B cell (primary cell): ENCODE measurements at regions not wholly inside any gene's neighbourhood (a gene's known extent, or its start where the extent isn't known, plus 50 kb on each side); places are given as distances from the start of the nearest gene placed in this dataset.

Experiments
- ATAC-seq: fragments of 200-7000 bp; cut with Tn5 transposase; one replicate; pipeline ENCODE4 v1.10.0; 2021; ENCODE audit warnings: low read depth, mild to moderate bottlenecking, moderate number of reproducible peaks, moderate library complexity
- CTCF ChIA-PET: fragments of 350-600 bp; sonication (Branson Sonifier 250); formaldehyde crosslinking; loops from one replicate; lab custom pipeline; 2021; ENCODE audit warnings: antibody characterized with exemption, inconsistent platforms; lab: Charles Lee
- POLR2A ChIA-PET: fragments of 350-600 bp; sonication (Branson Sonifier 250); formaldehyde crosslinking; loops from one replicate; lab custom pipeline; 2021; ENCODE audit warnings: antibody characterized with exemption; lab: Charles Lee
- DNase-seq: peaks from one replicate; pipeline ENCODE4 v3.0.0; 2013
- H2AFZ ChIP-seq: 2 replicates; pipeline ENCODE4 v1.6.1; 2012; ENCODE audit warnings: mild to moderate bottlenecking, low read depth, low read length; ENCODE audit not compliant: insufficient read depth, poor library complexity, severe bottlenecking
- H3K27ac ChIP-seq, 2 donors: 1 replicate in 1 of 2; 2 replicates in 1 of 2; pipeline ENCODE4 v1.5.1; 2012 to 2013; ENCODE audit warnings: low read length in 2 of 2, mild to moderate bottlenecking in 2 of 2, moderate library complexity in 1 of 2
- H3K27me3 ChIP-seq, 4 experiments: fragments of 200-600 bp in 1 of 4; sonication (generic) in 1 of 4; replicated peaks in 1 of 4; 1 replicate in 2 of 4; 2 replicates in 2 of 4; pipeline versions ENCODE4 v1.6.1 to v1.7.0; 2013 to 2016; ENCODE audit warnings: low read length in 3 of 4, mild to moderate bottlenecking in 2 of 4, mixed read lengths in 1 of 4, moderate library complexity in 1 of 4; ENCODE audit not compliant: insufficient read depth in 4 of 4, control insufficient read depth in 3 of 4; ENCODE audit errors: control extremely low read depth in 1 of 4
- H3K36me3 ChIP-seq, 2 experiments: replicated peaks in 1 of 2; 1 replicate in 1 of 2; 2 replicates in 1 of 2; pipeline versions ENCODE4 v1.6.1 to v1.7.1; 2013; ENCODE audit warnings: low read length in 1 of 2; ENCODE audit not compliant: insufficient read depth in 2 of 2, control insufficient read depth in 1 of 2; ENCODE audit errors: control extremely low read depth in 1 of 2, extremely low read depth in 1 of 2
- H3K4me1 ChIP-seq, 2 donors: fragments of 200-600 bp in 1 of 2; sonication (generic) in 1 of 2; 1 replicate in 1 of 2; 2 replicates in 1 of 2; pipeline versions ENCODE4 v1.5.1 to v1.6.1; 2013 to 2017; ENCODE audit warnings: low read length in 2 of 2; ENCODE audit not compliant: control insufficient read depth in 2 of 2, insufficient read depth in 2 of 2
- H3K4me2 ChIP-seq: replicated peaks from 2 replicates; pipeline ENCODE3; 2012; ENCODE audit warnings: mild to moderate bottlenecking, low read depth, low read length; ENCODE audit not compliant: poor library complexity, severe bottlenecking
- H3K4me3 ChIP-seq, 5 experiments: fragments of 200-600 bp in 1 of 5; sonication (generic) in 1 of 5; 1 replicate in 3 of 5; 2 replicates in 2 of 5; pipeline versions ENCODE4 v1.5.1 to v1.7.0; 2011 to 2016; ENCODE audit warnings: low read length in 4 of 5, mild to moderate bottlenecking in 4 of 5, low read depth in 2 of 5, control low read depth in 1 of 5, moderate library complexity in 1 of 5; ENCODE audit not compliant: insufficient read depth in 1 of 5; ENCODE audit errors: control extremely low read depth in 1 of 5, extremely low read depth in 1 of 5
- H3K79me2 ChIP-seq: fragments of 200-600 bp; sonication (generic); one replicate; pipeline ENCODE4 v1.6.0; 2016; ENCODE audit warnings: low read length; ENCODE audit not compliant: control insufficient read depth, insufficient read depth
- H3K9ac ChIP-seq: fragments of 200-600 bp; sonication (generic); 2 replicates; pipeline ENCODE4 v1.6.1; 2017; ENCODE audit warnings: mild to moderate bottlenecking, low read length, moderate library complexity
- H3K9me3 ChIP-seq, 3 donors: one replicate each; pipeline versions ENCODE4 v1.6.1 to v1.7.1; 2013; ENCODE audit warnings: low read length in 2 of 3; ENCODE audit not compliant: control insufficient read depth in 2 of 3, insufficient read depth in 1 of 3; ENCODE audit errors: control extremely low read depth in 1 of 3
- H4K20me1 ChIP-seq: 2 replicates; pipeline ENCODE4 v1.6.0; 2012; ENCODE audit warnings: mild to moderate bottlenecking, low read length; ENCODE audit not compliant: insufficient read depth, control insufficient read depth, poor library complexity, severe bottlenecking
- H3K27ac Mint-ChIP-seq: one replicate; pipeline ENCODE4 v1.8.0; 2021; ENCODE audit warnings: mixed read lengths
- H3K27me3 Mint-ChIP-seq: one replicate; pipeline ENCODE4 v1.8.0; 2021; ENCODE audit warnings: mixed read lengths
- H3K4me1 Mint-ChIP-seq: one replicate; pipeline ENCODE4 v1.8.0; 2021; ENCODE audit warnings: mixed read lengths
- H3K4me3 Mint-ChIP-seq: one replicate; pipeline ENCODE4 v1.8.0; 2021; ENCODE audit warnings: mixed read lengths
- H3K9me3 Mint-ChIP-seq: one replicate; pipeline ENCODE4 v1.8.0; 2022; ENCODE audit warnings: mixed read lengths; ENCODE audit not compliant: insufficient read depth
- EZH2 ChIP-seq: IDR thresholded peaks from 2 replicates; pipeline ENCODE4 v1.6.1; 2012; ENCODE audit warnings: borderline replicate concordance, low read depth, mild to moderate bottlenecking, moderate library complexity, low read length; ENCODE audit not compliant: insufficient read depth, poor library complexity, severe bottlenecking
- WGBS: methylation state at CpG from one replicate; pipeline ENCODE4 v1.1.5; 2013; ENCODE audit warnings: missing lambda C conversion rate; ENCODE audit not compliant: insufficient coverage; 5-methylcytosine and 5-hydroxymethylcytosine counted together
- intact Hi-C: fragments of 100-400 bp; cut with micrococcal nuclease; formaldehyde crosslinking; loops from one replicate; pipeline ENCODE4 v1.10.0; 2022
- TF ChIP-seq, protein P1 (sequence below): fragments of 200-600 bp; IDR thresholded peaks from one replicate; pipeline ENCODE4 v1.8.0; 2022; ENCODE audit warnings: antibody characterized with exemption, mild to moderate bottlenecking

DNA sequence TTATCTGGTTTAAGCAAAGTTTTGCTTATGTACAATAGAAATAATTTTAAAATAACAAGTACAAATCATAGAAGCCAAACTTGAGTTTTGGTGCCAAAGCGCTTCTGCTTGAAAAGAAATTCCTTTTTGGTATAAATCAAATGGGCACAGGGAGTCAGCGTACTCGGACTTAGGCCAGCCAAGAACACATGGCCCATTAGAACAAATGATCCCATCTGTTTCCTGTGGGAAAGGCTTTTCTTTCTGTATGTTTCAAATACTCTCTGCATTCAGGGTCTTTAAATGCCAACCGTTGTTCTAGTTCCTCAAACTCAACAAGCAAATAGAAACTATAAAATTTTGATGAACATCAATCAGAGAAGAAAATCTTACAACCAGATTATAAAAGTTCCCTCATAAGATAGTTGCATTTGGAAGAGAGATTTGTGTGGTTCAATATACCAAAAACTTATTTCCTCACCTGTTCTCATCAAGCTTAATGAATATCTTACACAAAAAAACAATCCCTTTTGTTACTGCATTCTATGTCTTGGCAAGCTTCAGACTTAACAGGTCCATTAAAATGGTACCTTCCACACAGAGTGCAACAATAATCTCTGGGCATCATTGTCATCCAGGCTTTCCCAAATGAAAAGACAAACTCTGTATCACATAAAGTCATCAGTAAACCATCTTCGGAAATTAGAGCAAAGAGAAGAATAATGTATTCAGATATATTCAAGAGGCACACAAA lies 739.8 kb upstream of the API5 start:
- Histone ChIP-seq H3K9ac (no peak overlapping the region), H3K36me3 (no peaks in the 10 kb centered on the region), H3K27me3 (no peaks in the 10 kb centered on the region), H3K9me3 (no peaks in the 10 kb centered on the region), H3K27ac (no peak overlapping the region), H2AFZ (no peak overlapping the region), H3K4me2 (no peak overlapping the region), H3K4me3 (no peak overlapping the region), H4K20me1 (no peaks in the 10 kb centered on the region), H3K79me2 (no peaks in the 10 kb centered on the region), H3K4me1 (no peaks in the 10 kb centered on the region)
- Mint-ChIP-seq H3K27ac (no peak overlapping the region), H3K27me3 (no peaks in the 10 kb centered on the region), H3K4me3 (no peak overlapping the region), H3K9me3 (no peaks in the 10 kb centered on the region), H3K4me1 (no peaks in the 10 kb centered on the region)
- ChIA-PET CTCF (no interaction called here), POLR2A (no interaction called here)
- TF ChIP-seq, protein P1, sequence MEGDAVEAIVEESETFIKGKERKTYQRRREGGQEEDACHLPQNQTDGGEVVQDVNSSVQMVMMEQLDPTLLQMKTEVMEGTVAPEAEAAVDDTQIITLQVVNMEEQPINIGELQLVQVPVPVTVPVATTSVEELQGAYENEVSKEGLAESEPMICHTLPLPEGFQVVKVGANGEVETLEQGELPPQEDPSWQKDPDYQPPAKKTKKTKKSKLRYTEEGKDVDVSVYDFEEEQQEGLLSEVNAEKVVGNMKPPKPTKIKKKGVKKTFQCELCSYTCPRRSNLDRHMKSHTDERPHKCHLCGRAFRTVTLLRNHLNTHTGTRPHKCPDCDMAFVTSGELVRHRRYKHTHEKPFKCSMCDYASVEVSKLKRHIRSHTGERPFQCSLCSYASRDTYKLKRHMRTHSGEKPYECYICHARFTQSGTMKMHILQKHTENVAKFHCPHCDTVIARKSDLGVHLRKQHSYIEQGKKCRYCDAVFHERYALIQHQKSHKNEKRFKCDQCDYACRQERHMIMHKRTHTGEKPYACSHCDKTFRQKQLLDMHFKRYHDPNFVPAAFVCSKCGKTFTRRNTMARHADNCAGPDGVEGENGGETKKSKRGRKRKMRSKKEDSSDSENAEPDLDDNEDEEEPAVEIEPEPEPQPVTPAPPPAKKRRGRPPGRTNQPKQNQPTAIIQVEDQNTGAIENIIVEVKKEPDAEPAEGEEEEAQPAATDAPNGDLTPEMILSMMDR = no peak
- no peak for TF ChIP-seq EZH2
- intact Hi-C loops = no loop called here
- DNase-seq = no peak
- WGBS = 0% methylated on average over 3 of the region's 5 CpGs
- no peak for ATAC-seq

DNA sequence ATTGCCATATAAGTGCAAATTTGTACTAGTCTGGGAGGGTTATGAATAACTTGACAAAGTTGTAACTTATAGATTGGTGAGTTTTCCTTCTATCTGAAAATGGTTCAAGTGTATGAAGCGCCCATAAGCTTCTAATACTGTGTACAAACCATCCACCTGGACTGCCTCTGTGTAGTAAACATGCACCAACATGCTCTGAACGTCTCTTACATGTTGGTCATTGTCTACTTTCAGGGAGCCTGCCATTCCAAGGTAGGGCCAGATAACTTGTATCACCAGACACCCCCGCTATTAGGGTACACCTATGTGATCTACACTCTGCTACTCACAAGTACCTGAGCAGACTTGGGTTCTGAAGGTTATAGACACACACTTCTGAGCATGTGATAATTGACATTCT lies 735.5 kb upstream of the API5 start:
- no peaks in the 10 kb centered on the region for H3K79me2 ChIP-seq
- no peaks in the 10 kb centered on the region for H3K4me1 ChIP-seq
- WGBS = 50% methylated on average over 1 of the region's 3 CpGs
- H2AFZ ChIP-seq = no peak overlapping the region
- H3K27me3 ChIP-seq = no peaks in the 10 kb centered on the region
- Mint-ChIP-seq H3K27ac (no peak overlapping the region), H3K4me3 (no peak overlapping the region), H3K9me3 (no peaks in the 10 kb centered on the region), H3K27me3 (no peaks in the 10 kb centered on the region), H3K4me1 (no peaks in the 10 kb centered on the region)
- no peak overlapping the region for H3K4me2 ChIP-seq
- no peak overlapping the region for H3K4me3 ChIP-seq
- DNase-seq (no peak), ATAC-seq (no peak)
- TF ChIP-seq, protein P1 = no peak
- TF ChIP-seq EZH2 = no peak
- no peaks in the 10 kb centered on the region for H3K36me3 ChIP-seq
- no peak overlapping the region for H3K27ac ChIP-seq
- CTCF ChIA-PET = no interaction called here
- POLR2A ChIA-PET = no interaction called here
- no peak overlapping the region for H3K9ac ChIP-seq
- H4K20me1 ChIP-seq = no peaks in the 10 kb centered on the region
- intact Hi-C loops = no loop called here
- no peaks in the 10 kb centered on the region for H3K9me3 ChIP-seq
